PC-3 (cell line): ENCODE measurements at regions not wholly inside any gene's neighbourhood (a gene's known extent, or its start where the extent isn't known, plus 50 kb on each side); places are given as distances from the start of the nearest gene placed in this dataset.

Experiments used
- ATAC-seq: fragments of 200-7000 bp; cut with Tn5 transposase; 2 replicates; pipeline ENCODE4 v1.9.1; 2020; ENCODE audit warnings: mild to moderate bottlenecking, moderate library complexity
- BruUV-seq: library from RNA; stranded (reverse); fragments of 400-500 nt; replicated peaks from 2 replicates; lab custom pipeline; 2021; lab: Mats Ljungman, UMichigan
- CTCF ChIA-PET: fragments of 300-600 bp; sonication (Branson Sonifier 250); formaldehyde crosslinking; loops from one replicate; lab custom pipeline; 2022; ENCODE audit warnings: antibody characterized with exemption; lab: Charles Lee
- POLR2A ChIA-PET: fragments of 300-600 bp; sonication (Branson Sonifier 250); formaldehyde crosslinking; loops from one replicate; lab custom pipeline; 2022; ENCODE audit warnings: antibody characterized with exemption; ENCODE audit not compliant: unreplicated experiment; lab: Charles Lee
- DNase-seq: peaks from one replicate; pipeline ENCODE4 v3.0.0-alpha.2; 2015
- H2AFZ ChIP-seq: fragments of 300-600 bp; sonication (generic); 2 replicates; pipeline ENCODE4 v1.6.0; 2016; ENCODE audit warnings: antibody characterized with exemption, low read length
- H3F3A ChIP-seq: fragments of 300-600 bp; sonication (generic); one replicate; pipeline ENCODE4 v1.6.0; 2017; ENCODE audit warnings: antibody characterized with exemption, low read length, control low read depth, mild to moderate bottlenecking; ENCODE audit not compliant: unreplicated experiment
- H3K27ac ChIP-seq: fragments of 300-600 bp; sonication (generic); 2 replicates; pipeline ENCODE4 v1.5.1; 2016; ENCODE audit warnings: mild to moderate bottlenecking, low read length
- H3K27me3 ChIP-seq: fragments of 300-600 bp; sonication (generic); 2 replicates; pipeline ENCODE4 v1.6.1; 2016; ENCODE audit warnings: low read length, mixed read lengths
- H3K36me3 ChIP-seq: fragments of 300-600 bp; sonication (generic); 2 replicates; pipeline ENCODE4 v1.6.1; 2016; ENCODE audit warnings: low read depth, mixed run types, low read length, mixed read lengths
- H3K4me1 ChIP-seq: fragments of 300-600 bp; sonication (generic); 2 replicates; pipeline ENCODE4 v1.5.1; 2016; ENCODE audit warnings: low read length; ENCODE audit not compliant: insufficient read depth
- H3K4me2 ChIP-seq: fragments of 300-600 bp; sonication (generic); 2 replicates; pipeline ENCODE4 v1.6.0; 2016; ENCODE audit warnings: low read length
- H3K4me3 ChIP-seq: fragments of 300-600 bp; sonication (generic); 2 replicates; pipeline ENCODE4 v1.5.1; 2016; ENCODE audit warnings: mild to moderate bottlenecking, low read length, mixed read lengths
- H3K79me2 ChIP-seq: fragments of 300-600 bp; sonication (generic); 2 replicates; pipeline ENCODE4 v1.6.1; 2017; ENCODE audit warnings: low read length, mixed read lengths
- H3K9ac ChIP-seq: fragments of 300-600 bp; sonication (generic); 2 replicates; pipeline ENCODE4 v1.6.0; 2016; ENCODE audit warnings: mild to moderate bottlenecking, low read length
- H3K9me2 ChIP-seq: fragments of 300-600 bp; sonication (generic); replicated peaks from 2 replicates; pipeline ENCODE4 v1.6.1; 2016; ENCODE audit warnings: mixed run types, low read length, mixed read lengths
- H3K9me3 ChIP-seq: fragments of 300-600 bp; sonication (generic); 2 replicates; pipeline ENCODE4 v1.6.1; 2016; ENCODE audit warnings: low read length, mixed read lengths
- H4K20me1 ChIP-seq: fragments of 300-600 bp; sonication (generic); 2 replicates; pipeline ENCODE4 v1.6.1; 2016; ENCODE audit warnings: low read length, mixed read lengths
- EZH2 ChIP-seq: fragments of 300-600 bp; sonication (generic); IDR thresholded peaks from one replicate; pipeline ENCODE4 v1.6.1; 2017; ENCODE audit warnings: antibody characterized with exemption, mild to moderate bottlenecking, low read length; ENCODE audit not compliant: unreplicated experiment
- EZH2phosphoT487 ChIP-seq: fragments of 300-600 bp; sonication (generic); IDR thresholded peaks from 2 replicates; pipeline ENCODE4 v1.6.1; 2018; ENCODE audit warnings: mild to moderate bottlenecking, antibody characterized with exemption, low read length, borderline replicate concordance
- intact Hi-C: fragments of 100-400 bp; cut with micrococcal nuclease; formaldehyde crosslinking; loops from 2 replicates; pipeline ENCODE4 v1.9.0; 2023
- TF ChIP-seq, protein P1 (sequence below): fragments of 300-600 bp; sonication (generic); conservative IDR thresholded peaks from 2 replicates; pipeline ENCODE4 v1.5.1; 2017; ENCODE audit warnings: antibody characterized with exemption, low read depth, mild to moderate bottlenecking, low read length

DNA sequence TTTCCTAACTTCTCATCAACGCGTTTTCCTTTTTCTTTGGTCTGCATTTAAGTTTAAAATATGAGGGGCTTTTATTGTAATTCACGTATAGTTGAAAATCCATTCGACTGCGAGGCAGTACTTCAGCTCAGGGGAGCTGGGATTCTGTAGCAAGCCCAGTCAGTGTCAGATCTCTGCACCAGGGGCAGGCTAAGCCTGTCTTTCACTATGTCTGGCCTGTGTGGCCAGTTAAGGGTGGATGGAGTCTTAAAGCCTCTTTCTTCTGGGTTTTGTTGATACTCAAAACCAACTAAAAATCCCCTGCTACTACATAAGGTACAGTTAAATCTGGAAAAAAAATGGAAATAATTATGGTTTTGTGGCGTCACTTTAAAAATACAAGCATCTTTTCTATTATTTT is 124.7 kb downstream of the TYW3 start:
- Histone ChIP-seq H3K9me2 (no peaks in the 10 kb centered on the region), H3F3A (no peaks in the 10 kb centered on the region), H3K9me3 (no peaks in the 10 kb centered on the region), H2AFZ (no peak overlapping the region), H3K4me1 (no peaks in the 10 kb centered on the region), H3K36me3 (no peaks in the 10 kb centered on the region), H4K20me1 (no peaks in the 10 kb centered on the region), H3K4me2 (no peak overlapping the region), H3K27me3 (no peaks in the 10 kb centered on the region), H3K79me2 (no peaks in the 10 kb centered on the region), H3K27ac (no peak overlapping the region), H3K9ac (no peak overlapping the region), H3K4me3 (no peak overlapping the region)
- ChIA-PET POLR2A (no interaction called here), CTCF (no interaction called here)
- DNase-seq (no peak), ATAC-seq (no peak)
- TF ChIP-seq, protein P1, sequence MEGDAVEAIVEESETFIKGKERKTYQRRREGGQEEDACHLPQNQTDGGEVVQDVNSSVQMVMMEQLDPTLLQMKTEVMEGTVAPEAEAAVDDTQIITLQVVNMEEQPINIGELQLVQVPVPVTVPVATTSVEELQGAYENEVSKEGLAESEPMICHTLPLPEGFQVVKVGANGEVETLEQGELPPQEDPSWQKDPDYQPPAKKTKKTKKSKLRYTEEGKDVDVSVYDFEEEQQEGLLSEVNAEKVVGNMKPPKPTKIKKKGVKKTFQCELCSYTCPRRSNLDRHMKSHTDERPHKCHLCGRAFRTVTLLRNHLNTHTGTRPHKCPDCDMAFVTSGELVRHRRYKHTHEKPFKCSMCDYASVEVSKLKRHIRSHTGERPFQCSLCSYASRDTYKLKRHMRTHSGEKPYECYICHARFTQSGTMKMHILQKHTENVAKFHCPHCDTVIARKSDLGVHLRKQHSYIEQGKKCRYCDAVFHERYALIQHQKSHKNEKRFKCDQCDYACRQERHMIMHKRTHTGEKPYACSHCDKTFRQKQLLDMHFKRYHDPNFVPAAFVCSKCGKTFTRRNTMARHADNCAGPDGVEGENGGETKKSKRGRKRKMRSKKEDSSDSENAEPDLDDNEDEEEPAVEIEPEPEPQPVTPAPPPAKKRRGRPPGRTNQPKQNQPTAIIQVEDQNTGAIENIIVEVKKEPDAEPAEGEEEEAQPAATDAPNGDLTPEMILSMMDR = no peak
- no TSS peak for BruUV-seq
- intact Hi-C loops = no loop called here

DNA sequence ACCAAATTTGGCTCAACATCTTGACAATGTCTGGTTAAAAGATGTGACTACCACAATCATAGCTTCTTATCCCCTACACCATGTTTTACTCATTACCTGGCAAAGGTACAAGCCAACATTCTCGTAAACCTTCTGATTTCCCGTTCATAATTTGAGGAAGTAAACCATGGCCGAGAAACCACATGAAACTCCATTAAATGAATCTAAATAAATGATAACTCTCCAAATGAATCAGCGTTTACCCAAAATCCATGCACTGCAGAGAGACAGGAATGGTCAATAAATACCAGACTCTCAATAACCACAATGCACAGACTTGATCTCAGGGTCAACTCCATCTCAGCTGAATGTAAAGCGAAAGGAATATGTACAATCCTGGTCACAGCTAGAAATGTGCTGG is 125.2 kb downstream of the TYW3 start:
- peak overlapping the region; percentile 26 for H3K4me2 ChIP-seq
- no peak overlapping the region for H3K9ac ChIP-seq
- H3K9me3 ChIP-seq = no peaks in the 10 kb centered on the region
- no peaks in the 10 kb centered on the region for H4K20me1 ChIP-seq
- ATAC-seq (peak; percentile 40), DNase-seq (peak; percentile 78)
- no peak overlapping the region for H3K27ac ChIP-seq
- no peaks in the 10 kb centered on the region for H3K79me2 ChIP-seq
- CTCF ChIA-PET = no interaction called here
- POLR2A ChIA-PET = no interaction called here
- no peaks in the 10 kb centered on the region for H3K27me3 ChIP-seq
- TF ChIP-seq, protein P1 = no peak
- TF ChIP-seq EZH2 = no peak
- no peak for TF ChIP-seq EZH2phosphoT487
- no peak overlapping the region for H3K4me3 ChIP-seq
- intact Hi-C loops = no loop called here
- H3K36me3 ChIP-seq = no peaks in the 10 kb centered on the region
- no peaks in the 10 kb centered on the region for H3K9me2 ChIP-seq
- no peaks in the 10 kb centered on the region for H3K4me1 ChIP-seq
- peak overlapping the region; percentile 6; the same call in 1 of the 2 replicates for H2AFZ ChIP-seq
- BruUV-seq = no TSS peak
- no peaks in the 10 kb centered on the region for H3F3A ChIP-seq

DNA sequence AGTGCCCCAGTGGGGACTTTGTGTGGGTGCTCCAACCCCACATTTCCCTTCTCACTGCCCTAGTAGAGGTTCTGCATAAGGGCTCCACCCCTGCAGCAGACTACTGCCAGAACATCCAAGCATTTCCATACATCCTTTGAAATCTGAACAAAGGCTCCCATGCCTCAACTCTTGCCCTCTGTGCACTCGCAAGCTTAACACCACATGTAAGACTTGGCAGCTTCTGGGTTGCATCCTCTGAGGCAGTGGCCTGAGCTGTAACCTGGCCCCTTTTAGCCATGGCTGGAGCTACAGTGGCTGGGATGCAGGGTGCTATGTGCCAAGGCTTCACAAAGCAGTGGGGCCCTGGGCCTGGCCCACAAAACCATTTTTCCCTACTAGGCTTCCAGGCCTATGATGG is 128.9 kb downstream of the TYW3 start:
- H3K9me2 ChIP-seq = no peaks in the 10 kb centered on the region
- H3K27me3 ChIP-seq = no peaks in the 10 kb centered on the region; the same call in 1 of the 2 replicates
- ChIA-PET CTCF (no interaction called here), POLR2A (no interaction called here)
- H3K4me2 ChIP-seq = no peak overlapping the region
- no peaks in the 10 kb centered on the region for H3K4me1 ChIP-seq
- TF ChIP-seq EZH2 = no peak
- ATAC-seq (no peak), DNase-seq (no peak)
- H2AFZ ChIP-seq = no peak overlapping the region
- no peak overlapping the region for H3K4me3 ChIP-seq
- no peaks in the 10 kb centered on the region for H3K9me3 ChIP-seq
- no peaks in the 10 kb centered on the region for H3K79me2 ChIP-seq
- no peak overlapping the region for H3K9ac ChIP-seq
- no peak overlapping the region for H3K27ac ChIP-seq
- no peaks in the 10 kb centered on the region for H3F3A ChIP-seq
- no peaks in the 10 kb centered on the region for H3K36me3 ChIP-seq
- H4K20me1 ChIP-seq = no peaks in the 10 kb centered on the region
- intact Hi-C loops = no loop called here
- BruUV-seq = no TSS peak
